ENCODE measurements at regions not wholly inside any gene's neighbourhood (a gene's known extent, or its start where the extent isn't known, plus 50 kb on each side); places are given as distances from the start of the nearest gene placed in this dataset.

GRCh38 chr6:14887181-14887580 lies 358.7 kb upstream of the JARID2 start:
- no peaks in the 10 kb centered on the region for H4K20me1 ChIP-seq (ENCODE audit: control insufficient read depth, insufficient read depth, insufficient read length)
- H3K9me3 ChIP-seq (ENCODE audit: control insufficient read depth, low read depth, low read length), result no peaks in the 10 kb centered on the region
- H3K9me3 Mint-ChIP-seq, result 0 out of 5 replicates have a peak, but pooled peaks cover 0 to 2% of the 10 kb centered on the region in 2 experiments
- H2BK15ac ChIP-seq (ENCODE audit: low read depth, low read length), result no peak overlapping the region
- peaks cover 6% of the 10 kb centered on the region; the same call in 1 of the 2 replicates for H3K79me2 ChIP-seq (ENCODE audit: insufficient read depth, low read length)
- TF ChIP-seq, protein P1, sequence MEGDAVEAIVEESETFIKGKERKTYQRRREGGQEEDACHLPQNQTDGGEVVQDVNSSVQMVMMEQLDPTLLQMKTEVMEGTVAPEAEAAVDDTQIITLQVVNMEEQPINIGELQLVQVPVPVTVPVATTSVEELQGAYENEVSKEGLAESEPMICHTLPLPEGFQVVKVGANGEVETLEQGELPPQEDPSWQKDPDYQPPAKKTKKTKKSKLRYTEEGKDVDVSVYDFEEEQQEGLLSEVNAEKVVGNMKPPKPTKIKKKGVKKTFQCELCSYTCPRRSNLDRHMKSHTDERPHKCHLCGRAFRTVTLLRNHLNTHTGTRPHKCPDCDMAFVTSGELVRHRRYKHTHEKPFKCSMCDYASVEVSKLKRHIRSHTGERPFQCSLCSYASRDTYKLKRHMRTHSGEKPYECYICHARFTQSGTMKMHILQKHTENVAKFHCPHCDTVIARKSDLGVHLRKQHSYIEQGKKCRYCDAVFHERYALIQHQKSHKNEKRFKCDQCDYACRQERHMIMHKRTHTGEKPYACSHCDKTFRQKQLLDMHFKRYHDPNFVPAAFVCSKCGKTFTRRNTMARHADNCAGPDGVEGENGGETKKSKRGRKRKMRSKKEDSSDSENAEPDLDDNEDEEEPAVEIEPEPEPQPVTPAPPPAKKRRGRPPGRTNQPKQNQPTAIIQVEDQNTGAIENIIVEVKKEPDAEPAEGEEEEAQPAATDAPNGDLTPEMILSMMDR (conservative IDR thresholded peaks at IDR 0.05), result no peak
- peaks cover 0 to 6% (median 3%) of the 10 kb centered on the region in 3 experiments; a peak in 2 of 7 replicates for H3K36me3 Mint-ChIP-seq (ENCODE audit: insufficient read depth in 1 of 3, low read depth in 3 of 3)
- no peak overlapping the region for H3K4ac ChIP-seq (ENCODE audit: low read depth, low read length)
- no peak overlapping the region for H2AK5ac ChIP-seq (ENCODE audit: insufficient read length, low read length)
- H3K4me3 Mint-ChIP-seq, result no peak overlapping the region
- no peak overlapping the region for H4K8ac ChIP-seq (replicated peaks; ENCODE audit: insufficient read length, low read depth, low read length)
- WGBS (ENCODE audit: extremely low coverage, insufficient read length, low lambda C conversion rate), result no CpG with 5 or more reads among the region's 3 CpGs
- no peaks in the 10 kb centered on the region for H3K23me2 ChIP-seq (ENCODE audit: insufficient read length, low read depth, low read length, poor library complexity, severe bottlenecking)
- no peak overlapping the region for H2BK12ac ChIP-seq (ENCODE audit: insufficient read length, low read depth, low read length)
- no peaks in the 10 kb centered on the region; the same call in none of the 2 replicates for H3K27me3 Mint-ChIP-seq (ENCODE audit: low read depth)
- no peak overlapping the region for H3K27ac Mint-ChIP-seq
- no peak overlapping the region for H3T11ph ChIP-seq (ENCODE audit: low read length)
- H3K27ac ChIP-seq (ENCODE audit: insufficient read length, low read depth, low read length), result no peak overlapping the region
- H3K4me1 Mint-ChIP-seq, result peaks cover 27 to 32% of the 10 kb centered on the region in 2 experiments
- H3K18ac ChIP-seq (ENCODE audit: insufficient read length, low read depth, low read length), result no peak overlapping the region
- no peak overlapping the region for H3K4me2 ChIP-seq (ENCODE audit: insufficient read depth, insufficient read length, low read length)
- H2BK20ac ChIP-seq (ENCODE audit: low read depth, low read length, poor library complexity, severe bottlenecking), result no peak overlapping the region
- no peak overlapping the region for H3K23ac ChIP-seq (ENCODE audit: insufficient read length, low read depth, low read length)
- peaks cover 16% of the 10 kb centered on the region for H3K4me1 ChIP-seq (ENCODE audit: insufficient read depth, low read length)
- no peak overlapping the region for H2BK120ac ChIP-seq (ENCODE audit: low read depth, low read length, poor library complexity, severe bottlenecking)
- H3K79me1 ChIP-seq (ENCODE audit: insufficient read depth, low read depth, low read length, poor library complexity, severe bottlenecking), result no peaks in the 10 kb centered on the region
- H3K14ac ChIP-seq (ENCODE audit: insufficient read depth, low read length), result no peak overlapping the region
- H2BK5ac ChIP-seq (ENCODE audit: insufficient read length, low read length), result no peak overlapping the region
- H3K9ac ChIP-seq (ENCODE audit: extremely low read depth, insufficient read length, low read length), result no peak overlapping the region
- no peak overlapping the region for H4K91ac ChIP-seq (ENCODE audit: insufficient read length, low read depth, low read length)
- H3K56ac ChIP-seq (ENCODE audit: insufficient read length, low read depth, low read length), result no peak overlapping the region
- no peak overlapping the region for H4K5ac ChIP-seq (ENCODE audit: insufficient read length, low read depth, low read length)
- DNase-seq, result no peak
- no peak overlapping the region for H2AFZ ChIP-seq (ENCODE audit: low read length)
- no peaks in the 10 kb centered on the region for H3K27me3 ChIP-seq (ENCODE audit: insufficient read depth, low read length)
